Hepatocyte (in vitro differentiated cells): ENCODE measurements at regions not wholly inside any gene's neighbourhood (a gene's known extent, or its start where the extent isn't known, plus 50 kb on each side); places are given as distances from the start of the nearest gene placed in this dataset.

Source experiments
- CTCF ChIP-seq: fragments of 200-600 bp; sonication (generic); IDR thresholded peaks from 2 replicates; pipeline ENCODE4 v1.5.1; 2016; ENCODE audit warnings: antibody characterized with exemption, mild to moderate bottlenecking; ENCODE audit not compliant: poor library complexity
- EZH2phosphoT487 ChIP-seq: fragments of 200-600 bp; sonication (generic); IDR thresholded peaks from one replicate; pipeline ENCODE4 v1.6.1; 2018; ENCODE audit warnings: antibody characterized with exemption, mild to moderate bottlenecking, low read depth, moderate library complexity; ENCODE audit not compliant: unreplicated experiment, severe bottlenecking

DNA sequence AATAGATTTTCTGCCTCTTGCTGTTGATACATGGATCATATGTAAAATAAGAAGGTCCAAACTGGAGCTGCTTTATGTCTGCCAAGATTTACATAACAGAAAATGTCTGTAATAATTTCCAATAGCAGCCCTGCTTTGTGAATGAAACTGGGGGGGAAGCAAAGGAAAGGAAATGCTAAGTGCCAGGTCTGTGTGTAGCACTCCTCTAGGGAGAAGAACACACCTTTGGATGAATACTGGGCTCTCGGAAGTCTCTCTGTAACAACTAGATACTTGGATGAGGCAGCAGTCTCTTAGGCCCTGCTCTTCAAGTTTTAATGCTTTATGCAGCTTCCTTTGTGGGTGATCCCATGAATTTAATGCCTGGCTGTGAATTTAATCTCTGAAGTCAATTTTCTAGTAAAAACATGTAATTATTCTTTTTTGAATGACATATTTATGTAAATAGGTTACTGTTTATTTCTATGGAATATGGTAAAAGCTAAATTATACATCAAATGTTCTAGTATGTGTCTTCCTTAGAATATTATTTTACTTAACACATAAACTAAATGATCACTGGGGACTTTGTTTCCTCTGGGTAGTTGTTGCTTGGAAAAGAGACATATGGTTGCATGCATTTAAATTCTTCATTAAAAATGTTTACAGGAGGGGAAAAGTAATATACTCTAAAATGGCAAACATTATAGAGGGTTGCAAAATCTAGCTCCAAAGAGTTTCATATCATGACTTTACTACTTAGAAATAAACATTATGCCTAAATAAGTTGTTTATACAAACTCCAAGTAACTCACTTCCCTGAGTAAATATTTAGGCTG lies 336.6 kb upstream of the CWC22 start:
- no peak for TF ChIP-seq EZH2phosphoT487
- TF ChIP-seq CTCF, result no peak
